Neural cell (in vitro differentiated cells): ENCODE measurements at regions not wholly inside any gene's neighbourhood (a gene's known extent, or its start where the extent isn't known, plus 50 kb on each side); places are given as distances from the start of the nearest gene placed in this dataset.

Experiments used
- H2AFZ ChIP-seq: fragments of 200-600, 300-800 bp; sonication (generic), shearing (Covaris generic); 2 replicates; pipeline ENCODE4 v1.6.0; 2014; ENCODE audit warnings: low read depth, mild to moderate bottlenecking, antibody characterized with exemption, low read length, moderate library complexity
- H3F3A ChIP-seq: fragments of 200-600 bp; shearing (Covaris generic); 2 replicates; pipeline ENCODE4 v1.6.1; 2016; ENCODE audit warnings: mild to moderate bottlenecking, moderate library complexity, mixed read lengths, antibody characterized with exemption, low read length; ENCODE audit not compliant: insufficient read depth, poor library complexity, severe bottlenecking
- H3K27ac ChIP-seq: fragments of 200-600, 300-800 bp; sonication (generic), shearing (Covaris generic); 2 replicates; pipeline ENCODE4 v1.5.1; 2014; ENCODE audit warnings: mild to moderate bottlenecking, low read length, moderate library complexity
- H3K27me3 ChIP-seq: fragments of 300-800, 200-600 bp; sonication (generic), shearing (Covaris generic); 2 replicates; pipeline ENCODE4 v1.6.0; 2014; ENCODE audit warnings: mild to moderate bottlenecking, low read depth, low read length, moderate library complexity; ENCODE audit not compliant: insufficient read depth
- H3K36me3 ChIP-seq: fragments of 300-800, 200-600 bp; sonication (generic), shearing (Covaris generic); 2 replicates; pipeline ENCODE4 v1.5.1; 2014; ENCODE audit warnings: mild to moderate bottlenecking, antibody characterized with exemption, low read length, moderate library complexity; ENCODE audit not compliant: insufficient read depth
- H3K4me2 ChIP-seq: fragments of 300-800, 200-600 bp; sonication (generic), shearing (Covaris generic); 2 replicates; pipeline ENCODE4 v1.6.0; 2014; ENCODE audit warnings: mild to moderate bottlenecking, low read length
- H3K4me3 ChIP-seq: fragments of 300-800, 200-600 bp; sonication (generic), shearing (Covaris generic); 2 replicates; pipeline ENCODE4 v1.5.1; 2014; ENCODE audit warnings: mild to moderate bottlenecking, low read length, moderate library complexity
- H3K79me2 ChIP-seq: fragments of 200-600 bp; shearing (Covaris generic); replicated peaks from 2 replicates; pipeline ENCODE4 v1.6.0; 2014; ENCODE audit warnings: mild to moderate bottlenecking, low read length, moderate library complexity; ENCODE audit not compliant: insufficient read depth
- H3K9ac ChIP-seq: fragments of 300-800, 200-600 bp; sonication (generic), shearing (Covaris generic); 2 replicates; pipeline ENCODE4 v1.6.1; 2016; ENCODE audit warnings: mild to moderate bottlenecking, low read length, mixed read lengths
- H3K9me2 ChIP-seq: fragments of 200-600 bp; shearing (Covaris generic); 2 replicates; pipeline ENCODE4 v1.6.1; 2016; ENCODE audit warnings: mild to moderate bottlenecking, low read length, mixed read lengths; ENCODE audit not compliant: insufficient read depth
- H3K9me3 ChIP-seq: fragments of 200-600, 300-800 bp; sonication (generic), shearing (Covaris generic); 2 replicates; pipeline ENCODE4 v1.6.1; 2016; ENCODE audit warnings: mild to moderate bottlenecking, mixed run types, low read length, moderate library complexity, mixed read lengths
- H4K20me1 ChIP-seq: fragments of 200-600 bp; shearing (Covaris generic); 2 replicates; pipeline ENCODE4 v1.6.1; 2016; ENCODE audit warnings: mild to moderate bottlenecking, mixed run types; ENCODE audit not compliant: insufficient read depth
- CTCF ChIP-seq: fragments of 450-650 bp; IDR thresholded peaks from 2 replicates; pipeline ENCODE4 v1.5.1; 2014; ENCODE audit warnings: antibody characterized with exemption, mild to moderate bottlenecking, moderate library complexity; ENCODE audit not compliant: poor library complexity, severe bottlenecking
- EP300 ChIP-seq: fragments of 450-650 bp; conservative IDR thresholded peaks from 2 replicates; pipeline ENCODE4 v1.6.1; 2014; ENCODE audit warnings: antibody characterized with exemption, mild to moderate bottlenecking, moderate library complexity; ENCODE audit not compliant: poor library complexity, severe bottlenecking
- EZH2 ChIP-seq: fragments of 200-600, 300-800 bp; shearing (Covaris generic), sonication (generic); IDR thresholded peaks from 2 replicates; pipeline ENCODE4 v1.6.1; 2014; ENCODE audit warnings: antibody characterized with exemption, low read length, borderline replicate concordance, mild to moderate bottlenecking; ENCODE audit not compliant: insufficient read depth, poor library complexity, severe bottlenecking
- MXI1 ChIP-seq: fragments of 450-650 bp; conservative IDR thresholded peaks from 2 replicates; pipeline ENCODE4 v1.6.1; 2014; ENCODE audit warnings: antibody characterized with exemption, mild to moderate bottlenecking; ENCODE audit not compliant: poor library complexity, severe bottlenecking
- POLR2AphosphoS5 ChIP-seq: IDR thresholded peaks from 2 replicates; pipeline ENCODE4 v1.6.1; 2012
- RAD21 ChIP-seq: fragments of 450-650 bp; conservative IDR thresholded peaks from 2 replicates; pipeline ENCODE4 v1.6.1; 2014; ENCODE audit warnings: antibody characterized with exemption, mild to moderate bottlenecking, moderate library complexity
- REST ChIP-seq: IDR thresholded peaks from 2 replicates; pipeline ENCODE4 v1.6.1; 2012; ENCODE audit warnings: borderline replicate concordance
- SMC3 ChIP-seq: fragments of 450-650 bp; conservative IDR thresholded peaks from 2 replicates; pipeline ENCODE4 v1.6.1; 2014; ENCODE audit warnings: antibody characterized with exemption, mild to moderate bottlenecking, moderate library complexity; ENCODE audit not compliant: poor library complexity
- TAF1 ChIP-seq: IDR thresholded peaks from 2 replicates; pipeline ENCODE4 v1.6.1; 2012; ENCODE audit warnings: low read depth

- Histone ChIP-seq H3K36me3 (no peaks in the 10 kb centered on the region), H2AFZ (peak overlapping the region; percentile 24), H3K27me3 (no peaks in the 10 kb centered on the region), H3K4me3 (peak overlapping the region; percentile 50), H3K9me2 (no peaks in the 10 kb centered on the region), H3K4me2 (no peak overlapping the region), H3K9ac (peak overlapping the region; percentile 79), H4K20me1 (no peaks in the 10 kb centered on the region), H3K27ac (peak overlapping the region; percentile 92), H3F3A (no peaks in the 10 kb centered on the region), H3K79me2 (no peaks in the 10 kb centered on the region), H3K9me3 (no peaks in the 10 kb centered on the region)
- no peak for TF ChIP-seq EZH2
- peak; percentile 62 for TF ChIP-seq POLR2AphosphoS5
- peak; percentile 30 for TF ChIP-seq RAD21
- peak; percentile 84 for TF ChIP-seq REST
- no peak for TF ChIP-seq CTCF
- TF ChIP-seq EP300: peak; percentile 57
- TF ChIP-seq SMC3: peak; percentile 37
- TF ChIP-seq MXI1: no peak
- no peak for TF ChIP-seq TAF1
Observed at GRCh38 chr16:89034971-89035668, 58.1 kb upstream of the CBFA2T3 start.

- Histone ChIP-seq H3K27ac (peak overlapping the region; percentile 92), H3K27me3 (no peaks in the 10 kb centered on the region), H2AFZ (peak overlapping the region; percentile 24), H3K9me2 (no peaks in the 10 kb centered on the region), H3K9me3 (no peaks in the 10 kb centered on the region), H3K9ac (peak overlapping the region; percentile 79), H3K79me2 (no peaks in the 10 kb centered on the region), H3F3A (no peaks in the 10 kb centered on the region), H4K20me1 (no peaks in the 10 kb centered on the region), H3K4me3 (peak overlapping the region; percentile 50), H3K4me2 (no peak overlapping the region), H3K36me3 (no peaks in the 10 kb centered on the region)
- no peak for TF ChIP-seq TAF1
- TF ChIP-seq EP300: no peak
- no peak for TF ChIP-seq MXI1
- TF ChIP-seq RAD21: no peak
- no peak for TF ChIP-seq EZH2
- no peak for TF ChIP-seq CTCF
Observed at GRCh38 chr16:89035669-89036570, 57.7 kb upstream of the ACSF3 start.
